SKM-1 treated with dmso at 0.1 percent for 144 hours (cell line): ENCODE measurements at regions not wholly inside any gene's neighbourhood (a gene's known extent, or its start where the extent isn't known, plus 50 kb on each side); places are given as distances from the start of the nearest gene placed in this dataset.
A peak's percentile ranks its signal among the peaks of the same experiment; 100 is the strongest.
"Not testable (repeated sequence)": the region's sequence is repeated elsewhere in the genome, so short reads cannot be mapped to it uniquely, and the experiment has no call there.

Source experiments
- DNase-seq: peaks from one replicate; lab custom pipeline; 2025; ENCODE audit not compliant: unreplicated experiment; lab: John Stamatoyannopoulos, UW

DNA sequence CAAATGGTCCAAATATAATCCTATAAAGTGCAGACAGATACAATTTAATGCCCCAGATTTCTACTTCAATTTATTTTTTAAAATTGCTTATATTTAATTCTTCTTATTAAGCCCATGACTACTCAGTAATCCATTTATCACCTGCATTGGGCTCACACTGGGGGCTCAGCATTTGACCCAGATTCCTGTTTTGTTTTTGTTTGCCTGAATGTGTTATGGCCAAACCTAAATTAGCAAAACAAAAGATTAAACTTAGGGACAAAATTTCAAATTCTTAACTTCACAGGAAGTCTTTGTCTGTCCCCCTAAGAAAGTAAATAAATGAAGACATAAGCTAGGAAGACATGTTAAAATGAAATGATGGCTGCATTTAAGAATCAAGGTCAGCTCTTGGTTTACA, 322.3 kb downstream of the RMST start:
- DNase-seq = no peak

DNA sequence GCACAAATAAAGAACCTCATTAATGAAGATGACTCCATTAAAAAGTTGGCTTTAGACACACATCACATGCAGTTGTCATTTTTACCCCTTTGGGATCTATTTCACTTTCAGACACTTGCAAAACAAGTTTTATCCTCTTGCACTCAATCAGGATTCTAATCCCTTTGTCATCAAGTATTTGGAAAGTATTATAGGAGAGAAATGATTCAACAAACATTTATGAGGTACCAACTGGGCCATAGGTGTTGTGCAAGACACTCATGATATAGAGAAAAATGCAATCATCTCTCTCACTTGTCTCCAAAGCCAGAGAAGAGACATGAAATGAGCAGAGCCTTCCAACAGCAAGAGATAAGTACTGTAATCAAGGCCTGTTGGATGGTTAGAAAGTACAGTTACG, 327.7 kb downstream of the RMST start:
- DNase-seq = no peak

DNA sequence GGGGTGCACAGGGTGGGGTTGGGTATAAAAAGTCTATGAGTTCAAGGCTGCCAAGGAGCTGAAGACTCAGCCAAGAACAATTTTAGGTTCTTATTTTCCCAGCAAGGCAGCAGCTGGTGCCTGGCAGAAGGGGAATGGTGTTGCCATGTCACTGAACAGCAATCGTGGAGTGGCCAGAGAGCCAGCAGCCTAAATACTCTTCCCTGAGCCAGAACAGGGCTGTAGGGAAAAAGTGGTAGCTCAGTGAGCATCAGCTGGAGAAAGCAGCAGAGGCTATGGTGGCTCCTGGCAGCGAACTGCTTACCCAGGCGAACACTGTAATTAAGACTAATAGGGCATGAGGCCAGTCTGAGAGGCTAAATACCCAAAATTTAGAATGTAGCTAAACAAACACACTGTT, 334.9 kb downstream of the RMST start:
- DNase-seq = no peak

DNA sequence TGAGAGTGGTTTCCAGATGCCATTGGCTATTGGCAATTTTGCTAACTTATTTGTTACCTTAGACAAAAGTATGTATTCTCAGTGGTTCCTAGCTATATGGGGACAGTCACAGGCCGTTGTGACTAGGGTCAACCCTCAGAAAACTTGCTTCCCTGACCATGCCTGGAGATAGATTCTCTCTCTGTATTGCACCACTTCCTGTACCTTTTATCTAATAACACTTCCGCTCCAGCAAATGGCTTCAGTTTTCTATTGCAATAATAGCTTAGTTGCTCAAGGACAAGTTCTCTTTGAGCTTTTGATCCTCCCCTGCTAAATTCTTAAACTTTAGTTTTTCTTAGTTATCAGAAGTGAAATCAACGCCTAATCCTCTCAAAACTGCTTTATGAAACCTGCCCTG, 338.0 kb downstream of the RMST start:
- peak; percentile 52 for DNase-seq

DNA sequence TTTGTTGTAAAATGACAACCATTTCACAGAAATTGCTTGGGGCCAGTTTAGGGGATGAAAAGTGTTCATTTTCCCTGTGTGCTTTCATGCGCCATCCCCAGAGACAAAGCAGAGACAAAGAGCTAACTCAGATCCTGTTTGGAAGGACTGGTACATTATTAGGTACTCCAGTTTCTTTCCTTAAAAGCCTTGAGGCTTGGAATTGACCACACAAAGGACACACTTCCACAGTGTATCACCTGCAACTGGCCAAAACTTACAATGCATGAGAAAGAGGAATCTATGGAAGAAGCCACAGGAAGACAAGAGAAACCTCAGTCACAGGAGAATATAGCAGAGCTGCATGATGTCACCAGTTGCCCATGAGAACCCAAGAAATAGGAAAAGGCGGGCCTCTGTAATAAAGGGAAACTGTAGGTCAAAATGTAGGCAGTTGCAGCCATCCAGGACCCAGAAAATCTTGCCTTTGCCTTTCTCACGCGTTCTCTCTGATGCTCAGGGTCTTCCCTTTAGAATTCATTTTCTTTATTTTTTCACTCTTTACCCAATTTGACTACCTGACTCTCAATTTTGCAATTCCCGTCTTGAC, 339.0 kb downstream of the RMST start:
- peak; percentile 30 for DNase-seq

DNA sequence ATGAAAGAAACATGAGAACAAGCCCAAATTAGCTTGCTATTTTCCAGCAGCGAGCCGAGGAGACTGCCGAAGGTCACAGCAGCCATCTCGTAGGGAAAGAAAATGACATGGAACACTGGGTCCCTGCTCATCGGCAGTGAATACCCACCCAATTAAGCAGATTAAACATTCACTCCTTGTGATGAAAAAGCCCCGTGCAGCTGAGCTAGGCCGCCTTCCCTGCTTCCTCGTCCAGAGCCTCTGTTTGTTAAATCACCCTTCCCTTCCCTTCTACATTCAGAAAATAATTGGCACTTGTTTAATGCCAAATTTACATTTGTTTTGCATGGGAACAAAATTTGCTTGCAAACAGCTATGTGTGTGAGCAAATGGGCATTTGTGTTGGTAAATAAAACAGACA, 342.5 kb downstream of the RMST start:
- no peak for DNase-seq

DNA sequence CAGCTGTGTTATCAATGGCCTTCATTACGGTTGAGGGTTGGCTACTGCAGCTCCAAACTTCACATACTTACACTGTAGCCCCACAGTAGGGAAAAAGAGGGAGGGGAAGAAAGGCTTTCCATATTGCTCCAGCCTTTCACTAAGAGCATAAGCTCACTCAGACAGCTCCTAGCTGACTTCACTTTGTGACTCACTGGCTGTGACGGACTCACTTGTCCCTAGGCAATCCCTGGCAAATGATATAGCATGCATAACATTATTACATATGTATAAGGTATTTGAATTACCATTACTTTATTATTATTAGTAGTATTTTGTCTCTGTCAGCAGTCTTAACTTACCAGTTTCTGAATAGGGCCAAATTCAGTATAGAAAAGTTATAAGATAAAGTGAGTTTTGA, 350.7 kb downstream of the RMST start:
- DNase-seq = no peak

DNA sequence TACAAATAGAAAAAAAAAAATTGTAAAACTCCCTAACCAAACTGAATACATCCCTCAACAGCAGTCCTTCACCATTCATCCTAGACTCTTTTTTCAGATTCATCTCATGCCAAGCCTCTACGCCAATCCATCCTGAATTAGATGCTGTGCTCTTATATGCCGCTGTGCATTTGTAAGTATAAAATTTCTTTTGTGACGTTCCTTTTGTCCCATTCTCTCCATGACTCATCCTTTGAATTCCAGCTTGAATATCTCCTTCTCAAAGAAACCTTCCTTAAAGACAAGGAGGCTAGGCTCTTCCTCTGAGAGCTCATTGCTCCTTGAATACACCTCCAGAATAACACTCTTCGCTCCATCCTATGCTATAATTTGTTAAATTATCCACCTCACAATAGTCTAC, 359.2 kb downstream of the RMST start:
- no peak for DNase-seq

DNA sequence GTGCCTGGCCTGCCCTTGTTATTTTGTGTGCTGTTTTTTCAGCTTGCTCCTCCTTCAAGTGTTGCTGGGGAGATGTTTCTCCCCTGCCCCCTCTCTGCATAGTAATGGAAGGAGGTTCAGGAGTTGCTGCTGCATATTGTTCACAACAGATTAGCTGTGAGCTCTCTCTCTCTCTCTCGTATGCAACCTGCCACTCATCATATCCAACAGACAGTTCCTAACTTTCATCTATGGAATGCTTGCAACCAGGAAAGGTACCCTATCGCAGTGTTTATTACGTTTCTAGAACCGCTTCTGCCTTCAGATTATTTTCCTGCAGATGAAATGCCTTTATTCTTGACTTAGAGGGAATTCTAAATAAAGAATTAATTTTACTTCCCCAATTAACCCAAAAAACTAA, 372.9 kb downstream of the RMST start:
- DNase-seq = no peak

DNA sequence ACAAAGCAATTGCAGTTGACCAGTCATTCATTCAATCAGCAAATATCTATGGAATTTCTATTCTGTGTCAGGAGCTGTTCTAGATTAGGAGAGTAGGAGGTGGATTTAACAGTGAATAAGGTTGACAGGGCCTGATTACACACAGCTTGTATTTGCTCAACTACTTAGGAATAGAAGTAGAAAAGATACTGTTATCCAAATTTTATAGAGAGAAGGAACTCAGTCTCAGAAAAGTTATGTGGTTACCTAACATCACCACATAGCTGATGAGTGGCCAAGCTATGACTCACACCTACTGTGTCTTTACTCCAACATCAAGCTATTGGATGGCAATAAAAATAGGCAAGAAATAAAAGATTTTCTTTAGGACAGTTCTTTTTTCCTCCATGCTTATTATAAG, 374.8 kb downstream of the RMST start:
- DNase-seq = no peak

DNA sequence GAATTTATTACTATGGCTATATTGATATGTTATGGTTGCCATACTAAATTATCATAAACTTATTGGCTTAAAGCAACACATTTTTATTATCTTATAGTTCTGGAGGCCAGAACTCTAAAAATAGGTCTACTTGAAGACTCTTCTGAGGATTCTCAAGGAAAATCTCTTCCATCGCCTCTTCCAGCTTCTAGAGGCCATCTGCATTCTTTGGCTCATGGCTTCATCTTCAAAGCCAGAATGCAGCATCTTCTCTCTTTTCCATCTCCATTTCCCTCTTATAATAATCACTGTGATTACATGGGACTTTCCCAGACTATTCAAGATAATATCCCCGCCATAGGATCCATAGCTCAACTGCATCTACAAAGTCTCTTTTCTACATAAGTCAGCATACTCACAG, 385.4 kb downstream of the RMST start:
- DNase-seq = no peak

DNA sequence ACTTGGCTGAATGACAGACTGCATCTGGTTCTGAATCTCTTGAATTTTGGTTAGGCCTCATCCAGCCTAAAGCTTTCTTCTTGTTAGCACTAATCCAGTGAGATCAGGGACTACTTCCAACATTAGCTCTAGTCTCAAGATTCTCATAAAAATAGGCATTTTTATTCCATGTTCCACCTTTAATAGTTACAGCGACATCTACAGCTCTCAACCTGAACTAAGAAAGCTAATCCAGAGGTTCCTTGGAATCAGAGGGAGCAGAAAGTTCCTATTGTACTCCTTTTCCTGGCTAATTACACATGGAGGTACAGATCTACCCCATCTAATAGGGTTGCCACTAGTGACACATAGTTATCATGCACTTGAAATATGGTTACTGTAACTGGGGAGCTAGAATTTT, 391.9 kb downstream of the RMST start:
- no peak for DNase-seq

DNA sequence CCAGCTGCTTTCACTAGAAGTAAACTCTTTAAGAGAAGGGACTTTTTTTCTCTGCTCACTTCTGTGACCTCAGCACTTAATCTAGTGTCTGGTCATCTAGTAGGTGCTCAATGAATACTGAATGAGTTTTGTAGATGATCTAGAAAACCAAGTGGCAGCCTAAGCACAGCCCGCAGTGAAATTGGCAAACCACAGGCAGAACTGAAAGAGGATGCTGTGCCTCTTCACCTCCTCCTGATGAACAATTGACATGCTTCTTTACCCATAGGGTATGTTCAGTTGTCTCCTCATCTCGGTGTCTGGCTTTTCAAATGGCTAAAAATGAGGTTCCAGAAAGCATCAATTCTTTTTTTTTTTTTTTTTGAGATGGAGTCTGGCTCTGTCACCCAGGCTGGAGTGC, 399.5 kb downstream of the RMST start:
- DNase-seq = no peak

DNA sequence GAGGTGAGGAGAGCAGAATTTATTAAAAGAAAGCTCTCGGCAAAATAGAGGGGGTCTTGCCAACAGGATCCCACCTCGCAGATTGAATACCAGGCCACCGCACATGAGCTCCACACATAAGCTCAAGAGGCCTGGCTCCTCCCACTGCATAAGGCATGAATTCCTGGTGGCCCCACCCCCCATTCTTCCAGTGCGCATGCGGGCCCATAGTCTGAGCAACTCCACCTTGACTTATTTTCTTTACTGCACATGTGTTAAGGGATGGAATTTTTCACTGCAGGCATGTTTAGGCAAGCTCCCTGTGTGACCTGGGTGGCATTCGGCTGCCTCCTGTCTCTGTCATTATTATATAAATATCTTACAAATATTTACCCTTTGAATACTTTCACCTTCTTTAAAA, 412.5 kb downstream of the RMST start:
- no peak for DNase-seq

DNA sequence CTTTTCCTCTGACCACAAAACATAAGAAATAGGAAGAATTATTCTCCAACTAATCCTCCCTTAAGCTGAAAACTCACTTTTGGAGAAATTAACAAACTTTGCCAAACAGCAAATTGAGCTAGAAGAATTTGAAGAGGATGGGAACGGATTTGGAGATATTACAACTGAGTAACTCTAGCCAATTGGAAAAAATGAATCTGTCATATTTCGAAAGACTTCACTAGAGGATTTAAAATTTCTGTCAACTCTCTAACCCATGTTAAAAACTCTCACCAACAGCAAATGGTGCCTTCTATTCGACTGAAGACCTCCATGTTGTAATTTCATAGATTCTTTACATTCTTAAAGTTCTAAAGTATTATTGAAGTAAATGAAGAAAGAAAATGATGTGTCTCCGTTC, 414.2 kb downstream of the RMST start:
- no peak for DNase-seq

DNA sequence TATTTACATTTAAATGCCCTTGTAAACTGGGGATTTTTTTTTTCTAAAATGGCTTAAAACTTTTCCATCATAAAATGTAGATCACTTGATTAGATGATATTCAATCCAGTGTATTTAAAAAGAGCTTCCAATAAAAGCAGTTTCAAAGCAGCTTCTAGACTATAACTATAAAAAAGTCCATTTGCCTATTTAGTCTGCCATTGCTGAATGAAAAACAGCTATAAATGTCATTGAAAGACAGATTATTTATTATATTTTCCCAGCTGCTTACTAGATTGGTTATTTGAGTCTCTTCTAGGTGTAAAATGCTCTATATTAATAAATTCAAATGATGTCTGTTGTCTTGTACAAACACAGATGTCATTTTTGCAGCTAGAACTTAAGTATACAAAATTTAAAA, 414.8 kb downstream of the RMST start:
- DNase-seq = no peak

DNA sequence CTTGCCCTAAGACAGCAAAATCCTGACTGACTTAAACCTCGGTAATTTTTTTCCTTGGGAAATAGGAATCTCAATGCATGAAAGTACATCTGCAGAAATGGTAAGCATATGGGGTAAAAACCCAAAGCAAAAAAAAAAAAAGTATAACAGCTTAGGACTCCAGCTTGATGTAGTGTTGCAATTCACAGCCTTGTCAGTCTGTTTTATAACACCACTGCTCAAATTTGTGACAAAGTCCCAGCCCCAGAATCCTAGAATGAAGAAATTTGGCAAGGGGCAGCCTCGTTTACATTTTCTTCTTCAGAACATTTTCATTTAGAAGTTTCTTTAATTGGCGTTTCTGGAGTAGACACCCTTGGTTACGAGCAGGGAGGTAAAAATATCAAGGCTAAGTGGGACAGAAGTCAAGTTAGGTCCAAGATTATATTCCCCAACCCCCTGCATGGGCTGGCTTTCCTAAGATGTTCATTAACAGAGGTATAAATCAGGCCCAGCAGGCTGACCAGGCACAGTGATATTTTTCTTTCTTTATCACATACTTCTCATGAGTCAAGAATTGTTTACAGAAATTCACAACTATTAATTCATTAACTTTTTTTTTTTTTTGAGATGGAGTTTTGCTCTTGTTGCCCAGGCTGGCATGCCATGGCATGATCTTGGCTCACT, 424.0 kb downstream of the RMST start:
- no peak for DNase-seq

DNA sequence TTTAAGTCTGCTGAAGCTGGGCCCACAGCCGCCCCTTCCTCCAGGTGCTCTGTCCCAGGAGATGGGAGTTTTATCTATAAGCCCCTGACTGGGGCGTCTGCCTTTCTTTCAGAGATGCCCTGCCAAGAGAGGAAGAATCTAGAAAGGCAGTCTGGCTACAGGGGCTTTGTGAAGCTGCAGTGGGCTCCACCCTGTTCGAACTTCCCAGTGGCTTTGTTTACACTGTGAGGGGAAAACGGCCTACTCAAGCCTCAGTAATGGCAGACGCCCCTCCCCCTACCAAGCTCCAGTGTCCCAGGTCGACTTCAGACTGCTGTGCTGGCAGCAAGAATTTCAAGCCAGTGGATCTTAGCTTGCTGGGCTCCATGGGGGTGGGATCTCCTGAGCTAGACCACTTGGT, 435.3 kb downstream of the RMST start:
- DNase-seq = not testable (repeated sequence)

DNA sequence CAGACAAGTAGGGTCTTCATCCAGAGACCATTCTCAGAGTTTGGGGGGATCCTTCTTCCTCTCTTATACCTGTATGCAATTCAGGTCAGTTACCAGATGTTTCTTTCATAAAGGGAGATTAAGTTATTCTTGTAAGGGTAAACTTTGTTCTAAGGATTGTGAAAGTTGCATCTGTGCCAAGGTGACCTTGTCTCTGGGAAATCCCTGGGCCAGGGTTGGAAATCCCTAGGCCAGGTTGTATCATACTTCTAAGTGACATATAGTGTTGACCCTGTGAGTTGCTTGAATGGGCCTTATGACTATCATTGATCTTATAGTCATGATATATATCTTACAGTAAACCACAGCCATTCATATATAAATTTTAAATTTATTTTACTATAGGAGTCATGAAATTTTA, 436.9 kb downstream of the RMST start:
- DNase-seq = no peak

DNA sequence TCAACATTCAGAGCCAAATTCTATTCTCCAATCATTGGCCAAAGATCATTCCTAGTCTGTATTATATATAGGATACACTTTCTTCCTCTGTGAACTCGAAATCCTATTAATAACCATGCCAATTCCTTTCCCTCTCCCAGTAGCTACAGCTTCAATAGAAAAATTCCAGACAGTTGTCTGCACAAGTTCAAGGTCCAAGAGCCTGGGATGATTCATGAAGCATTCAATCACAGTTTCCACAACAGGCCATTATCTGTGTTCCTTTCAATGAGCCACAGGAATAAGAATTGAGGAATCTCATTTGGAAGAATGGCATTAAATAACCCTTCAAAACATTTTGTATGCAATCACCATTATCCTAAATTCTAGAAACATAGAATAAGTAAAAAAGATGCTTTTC, 437.4 kb downstream of the RMST start:
- no peak for DNase-seq

DNA sequence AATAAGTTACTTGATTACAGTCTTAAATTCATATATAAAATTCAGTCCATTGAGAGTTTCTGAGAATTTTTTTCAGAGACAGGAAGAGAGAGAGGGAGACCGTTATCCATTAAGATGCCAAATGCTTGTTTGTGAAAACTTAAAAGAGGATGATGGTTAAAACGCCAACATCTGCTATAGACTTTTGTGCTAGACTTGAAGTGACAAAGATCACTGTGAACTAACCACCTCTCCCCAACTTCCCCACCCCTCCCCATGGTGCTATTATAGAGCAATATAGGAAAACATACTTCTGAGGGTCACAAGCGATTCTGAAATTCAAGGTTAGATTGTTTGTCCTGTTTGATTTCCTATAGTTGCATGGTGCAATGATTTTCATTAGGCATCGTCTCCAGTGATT, 440.8 kb downstream of the RMST start:
- no peak for DNase-seq

DNA sequence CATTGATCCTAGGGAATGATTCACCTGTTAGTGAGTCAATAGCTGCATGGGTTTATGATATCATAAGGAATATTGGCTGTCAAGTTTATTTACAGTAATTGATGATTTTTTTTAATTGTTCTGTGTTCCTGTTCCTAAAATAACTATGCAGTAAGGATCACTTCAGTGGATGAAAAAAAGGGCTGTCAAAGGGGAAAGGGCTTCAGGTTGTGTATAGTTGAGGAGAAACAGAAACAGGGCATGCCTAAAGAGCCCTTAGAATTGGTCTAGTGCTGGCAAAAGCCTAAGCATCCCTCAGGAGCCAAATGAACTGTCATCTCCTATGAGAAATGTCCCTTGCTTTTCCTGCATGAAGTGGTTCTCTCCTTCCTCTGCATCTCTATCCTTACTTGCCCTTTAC, 444.9 kb downstream of the RMST start:
- no peak for DNase-seq

DNA sequence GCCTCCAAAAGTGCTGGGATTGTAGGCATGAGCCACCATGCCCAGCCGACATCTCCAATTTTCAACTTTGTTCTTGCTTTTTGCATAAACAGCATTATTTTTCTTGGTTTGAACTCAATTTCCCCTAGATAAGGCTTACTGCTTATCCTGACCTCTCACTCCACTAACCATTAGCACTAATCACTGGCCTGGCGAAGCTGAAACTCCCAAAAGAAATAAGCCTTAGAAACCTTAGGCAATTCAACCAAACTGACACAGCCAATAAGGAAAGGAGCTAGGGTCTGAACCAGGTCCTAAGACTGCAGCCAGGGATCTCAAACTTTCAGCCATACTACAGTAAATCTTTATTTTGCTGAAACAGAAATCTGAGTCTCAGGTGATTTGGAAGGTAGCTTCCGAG, 448.0 kb downstream of the RMST start:
- DNase-seq = no peak
